ENCODE measurements at regions not wholly inside any gene's neighbourhood (a gene's known extent, or its start where the extent isn't known, plus 50 kb on each side); places are given as distances from the start of the nearest gene placed in this dataset.

DNA sequence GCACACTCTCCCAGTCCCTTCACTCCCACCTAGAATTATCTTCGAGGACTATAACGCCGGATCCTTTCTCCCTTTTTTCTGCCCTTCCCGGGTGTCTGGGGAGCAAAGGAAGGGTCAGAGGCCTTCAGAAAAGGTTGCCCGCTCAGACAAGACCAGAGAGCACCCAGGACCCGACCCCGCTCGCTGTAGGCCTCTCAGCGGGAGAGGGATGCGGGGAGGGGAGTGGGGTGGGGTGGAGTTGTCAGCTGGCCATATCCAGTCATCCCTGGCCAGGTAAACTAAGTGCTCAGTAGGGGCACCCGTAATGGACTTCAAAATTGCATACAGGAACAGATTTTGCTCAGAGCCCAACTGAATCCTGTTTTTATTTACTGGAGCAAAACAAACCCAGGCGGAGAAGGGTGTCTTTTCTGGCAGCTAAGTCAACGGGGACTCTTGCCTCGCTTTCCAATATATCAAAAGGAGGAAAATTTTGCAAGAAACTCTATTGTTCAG lies 65.0 kb downstream of the NOL4 start:
- DNase-seq = peak; percentile 31

DNA sequence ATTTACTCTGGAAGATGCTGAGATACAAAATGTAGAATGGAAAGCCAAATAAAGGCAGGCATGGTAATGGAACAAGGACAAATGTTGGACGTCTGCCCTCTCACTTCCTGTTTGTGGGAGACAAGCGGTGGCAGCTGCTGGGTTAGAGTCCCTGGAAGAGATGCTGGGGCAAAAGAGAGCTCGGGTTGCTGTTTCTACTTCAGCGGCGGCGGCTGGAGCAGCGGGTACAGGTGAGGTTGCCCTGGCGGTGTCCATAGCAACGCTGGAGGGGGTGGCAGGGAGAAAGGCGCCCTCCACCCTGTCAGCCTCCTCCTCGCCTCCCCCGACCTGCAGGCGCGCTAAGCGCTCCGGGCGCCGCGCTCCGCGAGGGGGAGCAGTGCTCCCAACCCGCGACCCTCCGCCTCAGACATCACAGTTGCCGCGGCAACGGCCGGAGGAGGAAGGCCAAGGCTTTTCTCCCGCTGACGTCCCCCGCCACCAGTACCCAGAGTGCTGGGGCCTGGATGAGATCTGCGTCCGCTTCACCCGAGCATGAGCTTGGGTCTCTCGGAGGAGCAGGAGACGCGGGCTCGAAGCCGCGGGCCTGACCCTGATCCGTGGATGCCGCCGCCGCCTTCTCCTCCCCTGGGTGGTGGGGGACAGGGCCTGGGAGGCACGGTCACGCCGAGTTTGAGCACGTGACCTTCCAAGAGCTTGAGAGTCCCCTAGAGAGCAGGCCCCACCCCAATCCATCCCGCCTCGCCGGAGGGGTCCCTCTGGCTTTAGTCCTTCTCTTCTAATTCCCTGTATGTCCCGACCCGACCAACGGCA lies 65.6 kb downstream of the NOL4 start:
- peak; percentile 92 for DNase-seq

GRCh38 chr18:34153711-34154110 lies 71.0 kb downstream of the NOL4 start:
- DNase-seq = no peak

GRCh38 chr18:34131006-34131405 lies 93.7 kb downstream of the NOL4 start:
- DNase-seq = no peak

DNA sequence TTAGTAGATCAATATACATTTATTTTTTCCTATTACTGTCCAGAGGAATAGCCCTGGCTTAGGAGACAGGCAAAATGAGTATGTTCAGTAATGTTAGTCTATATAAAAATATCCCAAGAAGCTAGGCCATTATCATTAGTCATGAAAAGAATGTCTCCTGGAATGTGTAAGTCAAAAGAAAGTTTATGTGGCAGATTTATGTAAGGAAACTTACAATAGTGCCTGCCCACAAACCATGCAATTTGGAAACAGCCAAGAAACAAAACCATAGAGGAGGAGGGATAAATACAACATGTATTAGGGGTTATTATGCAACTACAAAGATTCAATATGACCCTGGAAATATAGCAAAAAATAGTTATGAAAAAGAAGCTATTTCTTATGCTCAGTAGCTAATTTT lies 96.3 kb downstream of the NOL4 start:
- no peak for DNase-seq

- DNase-seq = no peak
Observed at GRCh38 chr18:34126121-34126520, 98.6 kb downstream of the NOL4 start.

GRCh38 chr18:34122724-34123334 lies 101.9 kb downstream of the NOL4 start:
- peak; percentile 52 for DNase-seq

DNA sequence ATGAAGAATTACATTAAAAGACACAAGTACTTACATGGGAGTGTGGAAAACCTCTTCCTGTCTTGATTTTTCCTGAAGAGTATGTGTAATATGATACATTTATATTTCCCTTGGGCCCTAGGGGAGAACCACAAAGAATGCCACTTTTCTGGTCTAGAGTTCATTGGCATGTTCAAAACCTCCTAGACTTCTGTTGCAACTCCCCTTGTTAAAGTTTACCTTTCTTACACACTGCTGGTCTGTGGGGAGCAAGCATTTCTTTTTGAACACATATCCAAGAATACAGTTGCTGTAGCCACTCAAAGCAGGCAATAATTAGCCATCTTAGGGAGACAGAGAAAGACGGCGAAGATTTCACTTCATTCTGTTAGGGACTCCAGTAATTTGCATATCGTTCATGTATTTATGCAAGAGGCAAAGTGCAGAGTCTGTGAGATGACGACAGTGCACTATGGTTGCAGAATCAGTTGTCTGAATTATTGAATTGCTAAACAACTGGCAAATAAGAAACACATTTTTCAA lies 103.5 kb downstream of the NOL4 start:
- DNase-seq = no peak

GRCh38 chr18:34120294-34120693 lies 104.4 kb downstream of the NOL4 start:
- no peak for DNase-seq

DNA sequence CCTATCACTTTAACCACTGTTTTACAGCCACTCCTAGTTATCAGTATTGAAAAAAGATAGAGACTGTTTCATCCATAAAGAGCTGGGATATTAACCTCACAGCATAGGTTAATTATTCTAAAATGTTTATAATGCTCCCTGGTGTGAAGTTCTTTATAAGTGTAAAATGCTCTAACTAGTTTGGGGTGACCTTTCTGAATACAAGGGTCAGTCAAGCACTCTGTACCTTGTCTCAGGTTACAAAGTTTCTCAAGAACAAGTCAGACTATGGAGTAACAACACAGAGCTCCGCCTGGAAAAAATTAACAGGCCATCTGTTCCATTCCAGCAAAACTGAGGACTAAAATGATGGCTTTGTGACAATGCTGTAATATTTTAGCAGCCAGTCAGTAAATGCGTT lies 107.4 kb downstream of the NOL4 start:
- DNase-seq = no peak

- DNase-seq = no peak
Observed at GRCh38 chr18:34115409-34116081, 109.2 kb downstream of the NOL4 start.

DNA sequence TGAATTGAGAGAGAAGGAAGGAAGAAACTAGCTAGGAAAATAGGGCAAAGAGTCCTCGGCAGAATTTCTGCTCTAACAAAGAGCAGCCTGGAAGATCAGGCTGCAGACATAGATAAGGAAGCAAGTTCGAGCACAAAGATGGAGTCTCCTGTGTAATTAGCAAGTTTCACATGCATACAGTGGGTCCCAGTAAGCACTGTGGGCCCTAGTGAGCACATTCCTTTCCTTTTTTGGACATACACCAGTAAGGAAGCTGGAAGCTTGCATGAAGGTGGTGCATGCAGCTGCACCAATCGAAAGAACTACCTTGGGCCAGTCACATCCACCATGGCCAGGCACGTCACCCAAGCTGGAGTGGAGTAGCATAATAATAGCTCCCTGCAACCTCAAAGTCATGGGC lies 109.7 kb downstream of the NOL4 start:
- no peak for DNase-seq

GRCh38 chr18:34108206-34108605 lies 116.5 kb downstream of the NOL4 start:
- DNase-seq = no peak

DNA sequence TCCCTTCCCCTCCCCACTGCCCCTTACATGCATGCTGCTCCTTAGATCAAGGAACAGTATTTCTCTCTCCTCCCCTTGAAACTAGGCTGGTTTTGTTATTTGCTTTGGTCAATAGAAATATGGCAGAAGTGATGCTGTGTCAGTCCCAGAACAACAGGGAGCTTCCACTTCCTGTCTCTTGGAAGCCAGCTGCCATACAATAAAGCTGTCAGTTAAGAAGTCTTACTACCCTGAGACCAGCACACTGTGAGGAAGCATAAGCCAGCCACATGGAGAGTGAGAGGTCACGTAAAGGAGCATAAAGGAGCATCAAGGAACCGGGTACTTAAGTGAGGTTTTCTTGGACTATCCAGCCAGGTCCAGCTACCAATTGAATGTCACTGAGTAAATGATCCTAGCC lies 126.6 kb downstream of the NOL4 start:
- DNase-seq = no peak

GRCh38 chr18:34097312-34097711 lies 127.4 kb downstream of the NOL4 start:
- no peak for DNase-seq

DNA sequence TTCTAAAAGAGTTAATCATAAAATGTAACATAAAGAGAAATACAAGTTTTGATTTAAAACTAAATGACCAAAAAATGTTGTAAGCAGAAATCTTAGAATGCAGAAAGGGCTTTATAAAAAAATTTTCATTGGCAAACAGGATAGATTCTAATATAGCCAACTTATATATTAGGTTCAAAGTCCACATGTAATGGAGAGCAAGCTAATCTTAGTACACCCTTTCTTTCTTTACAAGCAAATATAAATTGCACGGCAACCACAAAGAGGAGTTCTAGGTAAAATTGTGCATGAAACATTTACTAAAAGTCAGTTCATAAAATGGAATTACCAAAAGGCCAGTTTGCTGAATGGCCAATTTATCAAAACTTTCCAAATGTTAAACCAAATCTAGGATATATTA lies 130.6 kb downstream of the NOL4 start:
- DNase-seq = no peak

- no peak for DNase-seq
Observed at GRCh38 chr18:34092796-34093195, 131.9 kb downstream of the NOL4 start.

DNA sequence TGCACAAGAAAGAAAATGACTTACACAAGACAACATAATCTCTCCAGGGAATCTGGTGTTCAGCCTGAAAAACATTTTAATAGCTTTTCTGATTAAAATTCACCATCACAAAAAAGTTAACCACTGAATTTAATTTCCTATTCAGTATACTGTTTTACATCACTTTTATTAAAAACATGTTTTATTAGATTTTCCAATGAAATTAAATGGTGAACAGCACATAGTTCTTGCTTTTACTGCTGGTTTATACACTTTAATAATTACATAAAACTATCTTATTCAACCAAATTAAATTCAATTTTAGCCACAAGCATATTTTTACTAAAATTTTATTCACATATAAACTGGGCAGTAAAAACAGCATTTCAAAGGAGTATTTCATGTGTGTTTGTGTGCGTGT lies 138.3 kb downstream of the NOL4 start:
- DNase-seq = no peak

GRCh38 chr18:34085140-34085739 lies 139.5 kb downstream of the NOL4 start:
- no peak for DNase-seq

DNA sequence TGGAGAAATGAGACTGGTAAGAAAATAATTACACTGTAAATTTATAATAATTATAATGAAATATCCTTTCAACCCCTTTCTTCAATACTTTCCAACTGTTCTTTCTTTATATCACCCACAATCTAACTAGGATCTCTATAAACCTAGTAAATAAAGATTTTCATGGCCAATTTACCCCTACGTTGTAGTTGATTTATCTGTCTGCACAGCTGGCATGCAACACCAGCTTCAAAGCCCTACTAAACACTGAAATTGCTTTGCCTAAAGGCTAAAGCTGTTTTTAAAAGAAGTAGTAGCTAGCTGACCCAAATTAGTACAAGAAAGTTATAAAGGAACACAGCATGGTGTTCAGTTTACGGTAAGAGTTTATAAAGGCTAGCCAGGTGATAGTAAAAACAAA lies 140.1 kb downstream of the NOL4 start:
- no peak for DNase-seq

DNA sequence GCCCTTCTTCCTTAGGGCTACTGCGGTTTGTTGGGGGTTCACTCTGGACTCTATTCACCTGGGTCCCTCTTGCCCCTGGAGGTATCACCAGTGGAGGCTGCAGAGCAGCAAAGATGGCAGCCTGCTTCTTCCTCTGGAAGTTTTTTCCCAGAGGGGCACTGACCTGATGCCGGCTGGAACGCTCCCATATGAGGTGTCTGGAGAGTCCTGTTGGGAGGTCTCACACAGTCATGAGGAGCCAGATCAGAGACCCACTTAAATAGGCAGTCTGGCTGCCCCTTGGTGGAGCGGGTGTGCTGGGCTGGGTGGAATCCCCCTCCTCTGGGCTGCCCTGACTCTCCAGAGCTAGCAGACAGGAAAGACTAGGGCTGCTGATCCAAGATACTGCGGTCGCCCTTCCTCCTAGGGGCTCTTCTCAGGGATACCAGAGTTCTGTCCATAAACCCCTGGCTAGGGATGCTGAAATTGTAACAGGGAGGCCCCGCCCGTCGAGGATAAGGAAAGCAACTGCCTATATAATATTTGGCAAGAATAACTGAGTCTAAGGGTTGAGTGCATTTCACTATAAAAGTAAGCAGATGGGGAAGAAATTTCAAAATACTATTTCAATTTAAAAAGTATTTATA lies 140.7 kb downstream of the NOL4 start:
- DNase-seq = no peak

DNA sequence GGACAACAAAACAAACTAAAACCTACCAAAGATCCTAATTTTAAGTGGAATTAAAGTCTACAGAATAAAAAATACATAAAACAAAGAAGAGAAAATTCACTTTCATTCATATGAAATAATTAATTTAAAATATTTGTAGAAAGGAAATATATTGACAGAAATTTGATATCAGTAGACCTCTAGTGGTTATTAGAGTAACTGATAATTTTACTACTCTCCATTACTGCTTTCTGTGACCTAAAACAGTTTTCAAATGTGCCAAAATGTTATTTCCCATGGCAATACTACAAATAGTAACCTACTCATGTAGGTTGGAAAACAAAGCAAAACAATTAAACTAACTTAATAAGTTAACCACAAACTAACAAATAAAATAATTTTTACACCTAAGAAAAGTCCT lies 147.1 kb downstream of the NOL4 start:
- DNase-seq = no peak
